ENCODE measurements at regions not wholly inside any gene's neighbourhood (a gene's known extent, or its start where the extent isn't known, plus 50 kb on each side); places are given as distances from the start of the nearest gene placed in this dataset.

DNA sequence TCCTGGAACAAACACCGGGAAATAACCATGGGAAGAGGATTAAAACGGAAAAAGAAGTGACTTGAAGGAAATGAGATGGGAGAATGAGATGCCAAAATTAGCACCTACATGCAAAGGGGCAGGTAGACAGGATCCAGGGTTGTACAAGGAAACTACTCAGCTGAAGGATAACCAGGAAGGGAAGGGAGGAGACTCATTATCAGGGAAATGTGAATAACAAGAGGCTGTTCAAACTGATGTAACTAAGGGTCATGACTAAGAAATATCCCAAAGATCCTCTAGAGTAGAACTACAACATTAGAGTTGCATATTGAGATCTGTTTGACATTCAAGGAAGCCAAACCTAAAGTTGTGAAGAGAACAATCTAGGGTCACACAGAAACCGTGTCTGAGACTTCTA, 166.2 kb upstream of the SP8 start:
- no peak for DNase-seq

DNA sequence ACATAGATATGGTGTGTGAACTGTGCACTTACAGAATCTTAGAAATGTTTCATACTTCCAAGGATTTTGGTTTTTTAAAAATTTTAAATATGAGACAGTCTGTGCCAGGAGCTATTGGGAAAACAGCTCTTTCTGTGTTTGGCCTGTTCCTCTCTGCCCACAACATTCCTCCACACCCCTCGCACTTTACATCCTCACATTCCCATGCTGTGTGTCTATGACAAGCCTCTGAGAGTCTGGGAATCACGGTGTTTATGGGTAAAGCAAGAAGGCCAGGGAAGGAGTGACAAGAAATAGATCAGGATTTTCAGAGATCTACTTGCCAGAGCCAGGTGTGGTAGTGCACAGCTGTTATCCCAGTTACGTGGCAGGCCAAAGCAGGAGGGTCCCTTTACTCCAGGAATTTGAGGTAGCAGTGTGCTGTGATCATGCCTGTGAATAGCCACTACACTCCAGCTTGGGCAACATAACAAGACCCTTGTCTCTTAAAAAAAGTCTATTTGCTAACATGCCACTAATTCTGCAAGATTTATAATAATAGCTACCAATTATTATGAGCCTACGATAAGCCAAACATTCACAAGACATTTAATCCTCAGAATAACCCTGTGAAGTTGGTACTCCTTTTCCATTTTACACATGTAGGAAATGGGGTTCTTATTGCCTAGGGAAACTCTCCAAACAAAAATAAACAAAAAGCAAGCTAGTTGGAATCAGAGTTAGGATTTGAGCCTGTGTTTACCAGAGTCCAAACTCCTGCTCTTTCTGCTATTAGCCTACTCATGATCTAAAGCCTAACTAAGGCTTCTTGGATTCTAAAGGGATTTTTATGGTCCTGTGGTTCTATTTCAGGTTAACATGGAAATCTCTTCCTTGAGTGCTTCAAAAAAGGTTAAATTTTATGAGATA, 168.3 kb upstream of the SP8 start:
- no peak for DNase-seq

DNA sequence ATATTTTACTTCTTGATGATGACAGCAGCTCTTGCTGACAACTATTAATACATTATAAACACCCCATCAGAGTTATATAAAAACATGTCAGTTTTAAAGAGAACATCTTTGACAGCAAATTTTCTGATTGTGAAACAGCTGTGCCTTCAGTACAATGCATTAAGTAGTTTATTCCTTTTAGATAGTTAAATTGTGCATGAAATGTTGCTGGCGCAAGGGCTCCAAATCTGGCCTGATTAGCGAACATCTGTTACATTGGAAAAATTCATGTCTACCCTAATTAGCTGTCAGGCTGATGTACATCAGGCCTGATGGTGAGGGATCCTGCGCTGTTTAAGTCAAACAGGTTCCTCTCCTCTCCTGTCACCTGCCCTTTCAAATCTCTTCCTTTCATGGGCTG, 171.9 kb upstream of the SP8 start:
- no peak for DNase-seq

DNA sequence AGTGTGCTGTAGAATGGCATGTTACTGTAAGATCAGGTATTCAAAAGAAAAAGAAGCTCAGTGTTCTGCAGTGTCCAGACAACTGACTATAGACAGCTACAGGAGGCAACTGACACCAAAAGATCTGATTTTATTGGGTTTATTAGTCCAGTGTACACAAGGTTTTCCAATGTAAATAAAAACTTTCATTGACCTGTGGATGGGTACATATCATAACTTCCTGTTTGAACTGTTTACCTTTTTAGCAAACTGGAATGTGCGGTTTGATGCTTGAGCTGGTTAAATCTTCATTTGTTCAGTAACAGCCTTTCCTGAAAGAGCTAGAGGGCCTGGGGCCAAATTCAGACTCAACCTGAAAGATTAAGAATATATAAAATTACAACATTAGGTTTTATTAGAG, 172.6 kb upstream of the SP8 start:
- DNase-seq, result no peak

DNA sequence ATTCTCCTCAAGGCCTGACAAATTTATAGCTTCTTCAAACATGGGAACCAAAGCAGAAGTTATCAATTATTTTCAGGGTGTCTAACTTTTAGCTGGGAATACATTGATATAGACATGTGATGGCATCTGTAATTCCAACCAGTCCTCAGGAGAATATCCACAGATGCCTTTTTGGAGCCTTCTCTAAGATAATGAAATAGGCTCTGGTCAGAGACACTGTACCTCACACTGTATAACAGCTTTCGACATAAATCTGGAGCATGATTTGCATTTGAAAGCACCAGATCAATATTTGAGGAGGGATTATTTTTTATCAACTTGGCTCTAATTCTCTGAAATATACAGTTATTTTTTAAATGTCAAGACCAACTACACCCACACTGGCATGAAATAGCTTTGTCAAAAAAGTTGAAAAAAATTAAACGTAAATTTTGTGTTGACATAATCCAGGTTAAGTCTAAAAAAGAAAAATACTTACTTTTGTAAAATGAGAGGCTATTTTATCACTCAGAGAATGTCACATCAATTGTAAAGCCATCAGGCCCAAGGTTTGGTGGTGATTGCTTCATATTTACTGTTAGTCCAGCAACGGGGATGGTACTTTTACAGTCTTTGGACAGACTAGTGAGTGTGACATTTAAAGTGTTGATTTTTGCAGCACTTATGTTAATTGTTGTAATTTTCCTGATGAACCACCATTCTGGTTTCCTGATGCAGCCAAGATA, 177.0 kb upstream of the SP8 start:
- DNase-seq, result no peak

DNA sequence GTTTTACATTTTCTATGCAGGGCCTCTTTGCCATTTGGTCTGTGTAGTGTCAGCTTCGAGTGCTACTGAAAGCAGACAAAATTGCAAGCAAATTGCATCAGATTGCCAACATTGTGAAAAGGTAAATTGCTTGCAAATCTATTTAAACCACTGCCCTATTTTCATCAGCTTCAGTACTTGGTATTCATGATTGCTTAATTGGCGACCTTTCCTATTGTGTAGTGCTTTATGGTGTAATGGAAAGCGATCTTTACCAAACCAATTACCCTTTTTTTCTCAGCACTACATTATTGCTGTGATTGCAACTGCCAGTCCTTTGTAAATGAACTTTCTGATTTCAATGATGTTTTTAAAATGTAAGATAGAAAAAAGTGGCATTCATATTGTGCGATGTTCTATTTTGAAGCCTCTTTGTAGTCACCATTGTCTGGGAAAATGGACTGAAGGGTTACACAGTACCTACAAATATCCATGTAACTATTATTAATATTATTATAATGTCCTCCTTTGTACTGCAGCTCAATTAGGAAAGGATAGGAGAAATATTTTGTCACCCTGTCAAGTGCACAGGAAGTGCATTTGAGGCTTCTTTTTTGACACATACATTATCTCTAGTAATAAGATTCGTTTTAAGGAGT, 177.7 kb upstream of the SP8 start:
- no peak for DNase-seq

DNA sequence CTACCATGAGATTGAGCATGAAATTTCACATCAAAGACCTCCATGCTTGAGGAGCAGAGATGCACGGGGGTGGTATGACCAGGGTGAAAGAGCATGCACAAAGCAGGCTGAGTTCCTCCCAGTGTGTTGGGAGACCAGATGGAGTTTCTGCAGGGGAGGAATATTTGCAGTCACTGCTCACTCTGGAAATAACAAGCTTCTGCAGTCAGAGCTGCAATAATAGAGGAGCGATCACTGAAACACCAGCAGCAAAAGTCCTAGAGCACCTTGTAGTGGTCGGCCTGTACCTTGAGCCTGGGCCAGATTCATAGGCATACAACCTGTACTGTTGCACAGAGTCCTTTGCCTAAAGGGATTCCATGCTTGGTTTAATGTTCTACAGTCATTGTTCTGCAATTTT, 184.5 kb upstream of the SP8 start:
- no peak for DNase-seq

DNA sequence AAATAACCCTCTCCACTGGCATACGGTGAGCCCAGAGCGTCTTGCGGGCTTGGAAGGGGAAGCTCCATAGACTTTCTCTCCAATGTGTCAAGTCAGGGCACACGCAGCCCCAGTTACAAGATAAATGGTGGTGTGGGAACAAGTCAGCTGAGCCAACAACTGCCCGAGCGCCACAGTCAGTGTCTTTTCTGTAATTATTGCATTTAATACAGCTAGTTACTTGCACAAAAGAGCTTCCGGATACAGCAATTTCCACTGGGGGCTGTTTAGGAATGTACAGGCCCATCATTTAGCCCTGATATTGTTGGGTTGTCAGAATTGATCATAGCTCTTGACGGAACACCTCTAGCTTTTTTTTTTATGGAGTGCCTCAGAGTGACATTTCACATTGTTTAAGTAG, 193.5 kb upstream of the SP8 start:
- no peak for DNase-seq

DNA sequence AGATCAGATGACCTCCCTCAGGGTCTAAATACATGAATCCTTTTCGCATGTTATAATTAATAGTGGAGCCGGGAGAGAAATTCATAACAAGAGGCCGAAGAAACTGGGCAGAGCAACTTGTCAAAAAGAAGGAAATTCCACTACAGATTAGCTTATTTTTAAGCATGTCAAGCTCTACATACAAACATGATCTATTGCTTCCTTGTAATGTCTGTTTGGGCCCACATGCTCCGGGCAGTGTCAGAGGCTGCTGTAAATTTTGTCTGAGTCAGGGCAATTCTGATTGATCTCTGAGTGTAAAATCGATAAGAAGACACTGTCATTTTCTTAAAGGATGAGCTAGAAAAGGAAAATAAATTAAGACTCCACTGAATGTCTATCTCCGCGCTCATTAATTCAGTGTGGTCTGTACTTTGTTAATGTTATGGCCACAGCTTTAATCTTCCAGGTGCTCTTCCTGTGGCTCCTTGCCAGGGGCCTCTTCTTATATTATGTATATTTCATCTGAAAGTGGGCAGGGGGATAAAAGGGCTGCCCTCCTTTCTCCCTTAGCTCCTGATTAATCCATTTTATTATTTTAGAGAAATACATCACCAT, 194.1 kb upstream of the SP8 start:
- no peak for DNase-seq

DNA sequence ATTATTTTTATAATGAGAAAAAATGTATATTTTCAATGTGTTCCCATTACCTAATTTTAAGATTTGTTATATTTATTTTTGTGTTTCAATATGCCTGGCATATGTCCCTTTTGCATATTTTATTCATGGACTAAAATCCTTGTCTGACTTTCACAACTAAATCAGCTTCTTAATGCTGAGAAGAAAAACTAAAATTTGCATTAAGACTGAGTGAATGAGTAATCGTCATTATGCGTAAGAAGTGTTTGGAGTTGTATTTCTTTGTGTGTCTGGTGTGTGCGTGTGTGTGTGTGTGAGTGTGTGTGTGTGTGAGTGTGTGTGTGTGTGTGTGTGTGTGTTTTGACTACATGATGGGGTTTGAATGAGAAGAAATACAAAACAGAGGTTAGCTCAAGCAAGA, 201.7 kb upstream of the SP8 start:
- no peak for DNase-seq

DNA sequence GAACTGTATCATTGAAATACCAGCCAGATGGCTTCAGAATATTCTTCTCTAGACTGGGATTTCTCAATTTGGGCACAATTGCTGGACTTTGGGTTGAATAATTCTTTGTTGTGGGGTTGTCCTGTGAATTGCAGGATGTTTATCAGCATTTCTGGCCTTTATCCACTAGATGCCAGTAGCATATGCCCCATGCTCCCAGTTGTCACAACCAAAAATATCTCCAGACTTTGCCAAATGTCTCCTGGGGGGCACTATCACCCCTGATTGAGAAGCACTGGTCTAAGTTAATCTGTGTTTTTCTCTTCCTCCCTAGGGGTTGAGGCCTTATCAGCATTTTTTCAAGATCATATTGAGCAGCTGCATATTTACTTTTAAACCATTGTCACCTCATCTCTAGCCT, 204.9 kb upstream of the SP8 start:
- DNase-seq, result no peak

DNA sequence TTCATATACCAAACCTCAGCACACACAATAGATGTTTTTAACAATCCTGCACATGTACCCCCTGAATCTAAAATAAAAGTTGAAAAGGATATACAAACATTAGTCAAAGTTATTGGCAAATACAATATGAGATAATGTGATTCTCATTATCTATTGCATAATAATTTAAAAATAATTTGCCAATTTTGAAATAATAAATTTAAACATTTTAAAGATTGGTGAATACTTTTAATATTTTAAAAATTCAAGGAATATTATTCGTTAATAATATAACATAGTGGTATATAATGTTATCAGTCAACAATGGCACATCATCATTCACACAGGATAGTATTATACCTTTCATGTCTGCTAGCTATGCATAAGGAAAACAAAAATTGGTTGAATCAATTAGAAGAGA, 207.0 kb upstream of the SP8 start:
- DNase-seq, result no peak

DNA sequence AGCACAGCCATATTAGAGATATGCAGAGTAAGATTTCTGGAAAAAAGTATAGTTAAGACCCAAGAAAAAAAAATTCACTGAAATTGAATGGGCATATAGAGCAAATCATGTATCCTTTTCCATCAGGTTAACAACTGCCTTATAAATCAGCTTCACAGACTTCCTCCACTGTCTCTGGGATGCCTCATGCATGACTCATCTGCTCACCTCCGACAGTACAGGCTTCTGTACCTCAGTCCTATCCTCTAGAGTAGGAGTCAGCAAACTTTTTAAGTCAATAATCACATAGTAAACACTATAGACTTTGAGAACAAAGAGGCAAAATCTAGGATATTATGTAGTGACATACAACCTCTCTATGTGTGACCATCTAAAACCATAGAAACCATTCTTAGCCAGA, 211.6 kb upstream of the SP8 start:
- no peak for DNase-seq

DNA sequence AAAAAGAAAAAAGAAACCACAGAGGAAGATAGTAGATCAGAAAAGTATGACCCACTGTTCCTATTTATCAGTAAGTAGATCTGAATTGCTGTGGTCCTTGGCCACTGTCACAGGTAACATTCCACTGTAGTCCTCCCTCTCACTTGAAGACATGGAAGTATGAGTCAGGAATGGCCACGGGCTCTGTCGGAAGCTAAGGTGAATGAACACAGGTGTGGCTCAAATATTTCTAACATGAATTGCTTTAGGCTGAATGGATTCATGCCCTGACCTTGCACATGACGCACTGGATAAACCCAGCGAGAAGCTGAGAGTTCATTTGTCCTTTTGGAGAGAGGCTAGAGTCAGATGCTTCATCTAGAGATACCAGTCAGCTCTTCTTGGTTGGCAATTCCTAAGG, 224.5 kb upstream of the SP8 start:
- DNase-seq, result no peak

DNA sequence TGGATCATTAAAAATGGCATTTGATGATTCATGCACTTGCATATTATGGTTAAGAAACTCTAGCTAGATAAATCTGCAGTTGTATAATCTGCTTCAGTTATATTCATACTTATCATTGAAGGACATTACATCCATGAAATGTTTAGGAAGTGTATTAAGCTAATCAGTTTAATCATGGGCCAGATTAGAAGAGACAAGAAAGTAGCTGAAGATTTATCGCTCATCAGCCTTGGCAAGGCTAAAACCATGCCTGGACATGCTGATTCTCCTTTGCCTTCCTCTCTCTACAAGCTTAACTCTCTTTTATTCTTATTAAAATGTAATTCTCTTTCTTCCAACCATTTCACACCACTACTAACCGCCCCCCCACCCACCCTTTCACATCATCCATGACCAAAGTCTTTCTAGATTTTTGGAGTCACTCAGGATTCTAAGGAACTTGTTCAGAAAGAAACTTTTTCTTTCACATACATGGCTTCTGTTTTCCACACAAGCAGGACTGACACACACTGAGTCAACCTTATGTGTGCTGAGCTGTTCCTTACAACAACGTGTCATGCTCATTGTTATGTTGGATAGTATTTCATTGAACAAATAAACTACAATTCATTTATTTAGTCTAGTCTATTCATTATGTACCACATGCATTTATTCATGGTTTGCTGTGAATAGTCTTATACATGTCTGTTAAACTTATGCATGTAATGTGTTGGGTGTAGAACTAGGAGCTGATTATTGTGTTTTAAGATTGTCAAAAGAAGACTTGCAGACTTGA, 227.3 kb upstream of the SP8 start:
- no peak for DNase-seq

DNA sequence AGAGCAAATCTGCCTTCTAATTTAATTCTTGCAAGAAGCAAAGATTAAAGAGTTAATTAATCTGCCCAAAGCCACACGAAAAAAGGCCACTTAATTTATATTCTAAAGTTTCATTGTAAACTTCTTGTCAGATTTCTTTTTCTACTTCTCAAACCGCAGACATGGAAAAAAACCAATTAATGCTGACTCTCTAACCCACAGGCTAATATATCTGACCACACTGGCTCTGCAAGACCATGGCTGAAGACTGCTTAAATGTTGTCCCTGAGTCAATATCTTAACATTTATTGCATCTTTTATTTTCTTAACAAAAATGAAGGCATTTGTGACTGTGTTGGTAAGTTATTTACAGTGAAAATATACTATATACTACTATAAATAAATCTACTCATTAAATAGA, 234.0 kb upstream of the SP8 start:
- no peak for DNase-seq

DNA sequence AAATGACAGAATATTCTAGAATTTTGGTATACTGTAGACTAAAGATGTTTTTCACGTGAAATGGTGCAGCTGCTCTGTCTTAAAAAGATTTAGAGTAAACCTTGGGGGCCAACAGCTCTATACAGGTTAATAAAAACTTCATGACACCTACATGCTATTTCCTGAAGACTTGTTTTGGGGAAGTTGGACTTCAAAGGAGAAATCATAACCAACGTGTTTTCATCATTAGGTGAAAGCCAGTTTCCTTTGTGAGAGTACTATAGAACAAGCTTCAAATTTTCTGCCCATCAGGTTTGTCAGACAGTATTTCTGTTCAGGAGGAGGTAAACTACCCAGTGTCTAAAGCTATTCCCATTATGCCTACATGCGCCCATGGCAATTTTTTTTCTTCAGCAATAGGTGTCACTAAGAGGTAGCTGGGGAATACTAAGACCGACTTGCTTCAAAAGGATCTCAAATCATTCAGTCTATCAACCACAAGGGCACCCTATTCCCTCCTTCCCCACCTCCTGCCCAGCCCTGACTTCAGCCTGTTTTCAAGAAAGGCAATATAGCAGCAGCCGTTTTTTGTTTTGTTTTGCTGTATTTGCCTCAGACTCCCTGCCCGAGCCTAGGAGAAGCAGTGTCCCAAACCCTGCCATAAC, 237.3 kb upstream of the SP8 start:
- DNase-seq, result no peak

DNA sequence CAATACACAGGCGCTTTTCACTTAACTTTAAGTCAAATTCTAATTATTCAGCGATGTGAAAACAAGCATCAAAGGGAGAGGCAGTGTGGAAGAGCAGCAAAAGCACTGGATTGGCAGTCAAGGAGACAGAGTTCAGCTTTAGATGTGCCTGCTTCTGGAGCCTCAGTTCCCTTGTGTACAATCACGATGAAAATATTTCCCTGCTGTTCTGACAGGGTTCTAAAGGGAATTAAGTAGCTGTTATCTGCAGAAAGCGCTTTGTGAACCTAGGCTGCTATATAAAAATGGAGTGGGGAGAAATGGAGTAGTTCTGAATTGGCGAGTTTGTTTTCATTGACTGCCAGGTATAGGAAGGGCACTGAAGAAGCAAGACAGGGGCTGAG, 237.8 kb upstream of the SP8 start:
- DNase-seq, result no peak

DNA sequence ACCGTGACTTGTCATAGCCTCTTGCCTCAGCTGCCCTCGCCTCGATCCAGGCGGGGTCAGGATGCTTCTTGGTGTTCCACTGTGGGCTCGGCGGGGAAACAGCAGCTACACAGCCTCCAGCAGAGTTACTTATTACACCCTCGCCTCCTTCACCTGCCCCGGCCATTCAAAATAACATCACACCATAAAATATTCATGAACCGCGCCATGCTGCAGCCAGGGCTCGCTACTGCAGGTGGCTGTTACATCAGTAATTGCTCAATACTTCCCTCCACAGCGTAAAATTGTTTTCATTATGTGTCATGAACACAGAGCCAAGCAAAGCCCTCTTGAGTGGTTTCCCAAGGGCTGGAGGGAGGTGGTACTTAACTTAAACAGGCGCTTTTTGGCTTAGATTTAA, 241.5 kb upstream of the SP8 start:
- DNase-seq, result no peak

DNA sequence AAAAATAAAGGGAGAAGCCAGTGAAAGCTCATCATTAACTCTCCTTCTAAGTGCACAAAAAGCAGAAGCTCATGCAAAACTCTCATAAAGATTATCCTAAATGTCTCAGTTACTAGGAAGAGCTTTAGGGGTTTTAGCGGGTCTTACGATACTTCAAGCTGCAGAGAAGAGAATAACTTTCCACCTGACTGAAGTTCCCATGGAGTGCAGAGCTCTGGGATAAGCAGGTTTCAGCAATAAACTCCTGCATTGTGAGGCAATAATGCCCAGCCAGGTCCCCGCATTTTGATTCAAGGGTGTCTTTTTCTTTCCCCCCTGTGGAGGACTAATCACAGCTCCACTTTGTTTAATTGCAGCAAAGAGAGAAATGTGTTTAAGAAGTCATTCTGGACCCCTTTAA, 241.9 kb upstream of the SP8 start:
- DNase-seq, result no peak

DNA sequence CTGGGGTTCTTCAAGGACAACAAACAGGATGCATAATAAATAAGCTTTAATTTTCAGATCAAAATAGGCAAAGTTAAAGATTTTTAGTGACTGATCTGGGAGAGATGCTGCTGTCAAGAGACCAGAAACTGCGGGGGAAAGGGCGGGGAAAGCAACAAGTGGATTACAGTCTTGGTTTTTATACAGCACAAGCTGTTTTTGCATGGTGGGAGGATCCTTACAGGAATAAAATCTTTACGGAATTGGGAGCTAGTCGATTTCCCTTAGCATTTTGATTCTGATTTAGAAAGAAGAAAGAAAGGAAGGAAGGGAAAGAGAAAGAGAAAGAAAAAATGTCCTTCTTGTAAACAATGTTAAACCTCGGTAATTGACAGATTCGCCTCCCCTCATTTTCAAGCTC, 242.3 kb upstream of the SP8 start:
- DNase-seq, result no peak

DNA sequence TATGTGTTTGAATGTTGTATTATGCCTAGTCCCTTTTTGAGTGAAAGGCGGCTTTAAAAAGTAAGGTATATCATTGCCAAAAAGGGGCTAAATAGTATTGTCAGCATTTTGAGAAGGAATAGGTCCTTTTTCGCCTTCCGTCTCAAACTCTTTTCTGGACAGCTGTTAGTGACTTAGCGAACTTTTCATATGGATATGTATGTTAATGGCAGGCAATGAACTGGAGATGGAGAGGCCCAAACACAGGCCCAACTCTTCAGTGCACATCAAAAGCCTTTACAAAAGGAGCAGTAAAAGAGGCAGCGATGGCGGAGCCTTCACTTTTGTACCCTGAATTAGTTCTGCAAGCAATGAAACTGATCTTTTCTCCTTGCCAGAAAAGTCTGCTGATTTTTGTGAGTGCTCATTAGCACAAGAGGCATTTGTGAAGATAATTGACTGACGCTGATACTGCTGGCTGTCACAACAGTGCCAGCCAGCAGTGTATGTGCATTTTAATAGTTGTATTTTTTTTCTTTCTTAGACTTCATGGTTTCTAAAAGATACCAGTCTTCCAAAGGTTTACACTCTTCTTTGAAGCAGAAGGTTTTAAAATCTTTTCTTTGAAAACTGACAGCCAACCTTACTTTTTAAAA, 243.7 kb upstream of the SP8 start:
- DNase-seq, result no peak
